Islet precursor cell (in vitro differentiated cells): ENCODE measurements at regions not wholly inside any gene's neighbourhood (a gene's known extent, or its start where the extent isn't known, plus 50 kb on each side); places are given as distances from the start of the nearest gene placed in this dataset.

Experiments
- DNase-seq: peaks from one replicate; pipeline ENCODE4 v3.0.0-alpha.2; 2018

DNA sequence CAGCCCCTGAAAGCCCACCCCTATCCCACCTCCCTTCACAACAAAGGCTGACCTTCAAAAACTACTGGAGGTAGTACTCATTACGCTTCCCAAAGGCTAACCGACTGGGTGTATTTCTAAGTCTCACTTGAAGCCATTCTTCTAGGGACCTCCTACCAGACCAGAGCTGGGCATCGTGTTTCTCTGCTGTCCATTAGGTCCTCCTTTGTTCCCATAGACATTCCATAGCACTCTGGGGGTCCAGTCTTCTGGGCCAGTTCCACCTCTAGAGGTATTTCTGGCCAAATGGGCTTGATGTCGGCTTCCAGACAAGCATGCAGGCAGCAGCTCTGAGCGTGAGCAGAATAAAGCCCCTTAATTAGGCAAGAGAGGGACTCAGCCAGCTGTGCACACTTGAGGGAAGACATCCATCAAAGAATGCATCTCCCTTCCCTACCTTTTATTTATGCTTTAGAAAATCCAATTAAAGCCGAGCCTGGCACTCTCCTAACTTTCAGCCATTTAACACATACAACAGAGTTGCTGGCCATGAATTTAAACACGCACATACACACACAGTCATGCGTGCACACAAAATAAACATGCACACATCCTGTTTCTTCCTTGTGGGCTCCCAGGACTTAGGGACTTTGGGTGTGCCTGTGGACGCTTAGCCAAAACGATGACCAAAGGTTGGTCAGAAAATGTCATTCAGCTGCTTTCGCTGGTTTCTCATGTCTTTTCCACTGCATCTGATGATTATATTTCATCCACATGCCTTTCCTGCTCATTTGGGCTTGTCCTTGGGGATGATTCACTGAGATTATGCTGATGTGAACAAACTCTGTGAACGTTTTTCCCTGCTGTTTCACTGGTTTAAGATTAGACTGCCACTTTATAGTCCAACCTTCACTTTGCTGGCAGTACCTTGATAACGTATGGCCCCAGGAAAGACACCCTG is 362.0 kb upstream of the NFE2L3 start:
- no peak for DNase-seq

- no peak for DNase-seq
Measured at GRCh38 chr7:25790963-25791362, 361.0 kb upstream of the NFE2L3 start.

DNA sequence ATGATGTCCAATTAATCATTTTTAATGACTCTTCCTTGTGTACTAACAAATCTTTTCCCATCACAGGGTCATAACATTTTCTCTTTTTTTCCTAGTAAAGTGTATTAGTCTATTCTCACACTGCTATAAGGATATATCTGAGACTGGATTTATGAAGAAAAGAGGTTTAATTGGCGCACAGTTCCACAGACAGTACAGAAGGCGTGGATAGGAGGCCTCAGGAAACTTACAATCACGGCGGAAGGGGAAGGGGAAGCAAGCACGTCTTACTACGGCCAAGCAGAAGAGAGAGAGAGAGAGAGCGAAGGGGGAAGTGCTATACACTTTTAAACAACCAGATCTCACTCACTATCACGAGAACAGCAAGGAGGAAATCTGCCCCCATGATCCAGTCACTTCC is 359.4 kb upstream of the NFE2L3 start:
- no peak for DNase-seq

- DNase-seq, result no peak
Measured at GRCh38 chr7:25795824-25796235, 356.2 kb upstream of the NFE2L3 start.

DNA sequence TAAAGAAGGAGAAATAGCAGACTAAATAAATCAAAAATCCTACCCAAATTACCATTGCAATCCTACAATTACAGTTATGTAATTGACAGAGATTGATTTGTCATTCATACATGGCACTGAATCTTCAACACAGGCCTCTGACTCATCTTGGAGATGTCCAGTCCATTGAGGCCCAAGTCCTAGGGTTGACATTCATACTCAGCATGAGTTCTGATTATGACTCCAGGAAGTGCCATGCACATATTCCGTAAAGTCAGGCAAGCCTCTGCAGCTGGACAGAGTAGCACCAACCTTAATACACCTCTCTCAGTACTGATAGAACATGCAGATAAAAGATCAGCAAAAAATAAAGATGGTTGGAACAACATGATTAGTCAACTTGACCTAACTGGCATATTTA is 353.7 kb upstream of the NFE2L3 start:
- DNase-seq, result no peak

- no peak for DNase-seq
Measured at GRCh38 chr7:25801214-25801613, 350.8 kb upstream of the NFE2L3 start.

DNA sequence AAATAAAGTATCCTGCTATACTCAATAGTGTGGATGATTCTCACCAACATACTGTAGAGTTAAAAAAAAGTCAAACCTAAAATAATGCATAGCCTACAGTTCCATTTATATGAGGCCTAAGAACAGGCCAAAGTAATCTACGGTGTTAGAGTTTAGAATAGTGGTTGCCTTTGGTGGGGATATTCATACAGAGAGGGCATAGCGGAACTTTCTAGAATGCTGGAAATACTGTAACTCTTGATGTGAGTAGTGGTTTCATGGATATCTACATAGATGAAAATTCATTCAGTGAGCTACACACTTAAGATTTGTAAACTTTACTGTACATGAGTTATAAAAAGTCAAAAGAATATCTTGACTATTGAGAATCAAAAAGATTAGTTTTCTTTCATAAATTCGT is 349.9 kb upstream of the NFE2L3 start:
- DNase-seq, result no peak

DNA sequence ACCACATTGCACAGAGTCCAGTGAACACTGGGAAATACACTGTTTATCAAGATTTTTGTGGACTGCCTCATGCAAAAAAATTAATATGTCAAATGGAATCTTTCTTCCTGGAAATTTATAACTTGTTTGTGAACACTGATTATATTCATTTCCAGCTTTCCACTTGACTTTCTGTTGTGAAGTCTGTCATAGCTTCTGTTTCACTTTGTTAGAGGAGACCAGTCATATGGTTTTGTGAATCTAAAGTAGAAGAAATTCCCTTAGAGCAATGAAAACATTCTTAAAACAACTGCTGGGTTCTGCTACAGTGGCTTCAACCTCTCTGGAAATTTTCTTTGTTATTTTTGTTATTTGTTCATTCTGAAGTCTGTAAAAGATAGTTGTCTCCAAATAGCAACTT is 349.5 kb upstream of the NFE2L3 start:
- DNase-seq, result no peak

GRCh38 chr7:25803117-25803887 is 348.7 kb upstream of the NFE2L3 start:
- no peak for DNase-seq

- DNase-seq, result no peak
Measured at GRCh38 chr7:25804154-25804553, 347.8 kb upstream of the NFE2L3 start.

GRCh38 chr7:25805027-25805687 is 346.8 kb upstream of the NFE2L3 start:
- no peak for DNase-seq

DNA sequence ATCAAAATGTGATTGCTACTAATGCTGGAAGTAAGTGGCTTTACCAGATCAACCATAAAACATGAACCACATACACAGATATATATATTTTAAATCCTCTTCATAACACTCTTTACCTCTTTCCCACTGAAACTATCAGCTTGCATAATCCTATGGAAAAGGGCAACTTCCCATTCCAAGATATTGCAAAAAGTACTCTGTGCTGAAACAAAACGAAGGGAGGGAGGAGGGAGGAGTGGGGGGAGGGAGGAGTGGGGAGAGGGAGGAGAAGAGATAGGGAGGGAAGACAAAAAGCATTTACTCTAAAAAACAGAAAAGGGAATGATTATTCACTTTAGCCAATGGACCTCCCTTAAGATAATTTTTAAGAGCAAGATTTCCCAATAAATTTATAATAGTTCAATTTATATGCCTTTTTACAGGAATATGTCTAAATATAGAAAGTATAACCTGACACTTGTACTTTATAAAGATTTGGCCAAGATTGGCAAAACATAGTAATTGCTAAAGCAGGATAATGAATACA is 344.8 kb upstream of the NFE2L3 start:
- no peak for DNase-seq

- no peak for DNase-seq
Measured at GRCh38 chr7:25809441-25809840, 342.6 kb upstream of the NFE2L3 start.

- no peak for DNase-seq
Measured at GRCh38 chr7:25812086-25812850, 339.7 kb upstream of the NFE2L3 start.

DNA sequence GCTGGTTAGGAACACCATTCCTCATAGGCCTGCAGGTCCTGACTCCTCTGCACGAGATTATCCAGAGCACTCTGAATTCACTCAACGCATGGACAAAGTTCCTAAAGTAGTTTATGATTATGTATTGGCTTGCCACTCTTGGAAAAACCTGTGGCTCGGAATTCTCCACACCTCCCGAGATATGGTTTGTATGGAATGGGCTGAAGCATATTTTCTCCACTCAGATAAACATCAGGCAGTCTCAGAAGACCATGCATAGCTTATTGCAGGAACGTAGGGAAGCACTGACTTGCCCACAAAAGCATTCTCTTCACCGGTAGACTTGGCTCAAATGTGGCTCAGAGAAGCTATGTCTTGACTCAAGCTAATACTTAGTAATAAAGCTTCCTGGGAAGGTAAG is 338.6 kb upstream of the NFE2L3 start:
- DNase-seq, result no peak

DNA sequence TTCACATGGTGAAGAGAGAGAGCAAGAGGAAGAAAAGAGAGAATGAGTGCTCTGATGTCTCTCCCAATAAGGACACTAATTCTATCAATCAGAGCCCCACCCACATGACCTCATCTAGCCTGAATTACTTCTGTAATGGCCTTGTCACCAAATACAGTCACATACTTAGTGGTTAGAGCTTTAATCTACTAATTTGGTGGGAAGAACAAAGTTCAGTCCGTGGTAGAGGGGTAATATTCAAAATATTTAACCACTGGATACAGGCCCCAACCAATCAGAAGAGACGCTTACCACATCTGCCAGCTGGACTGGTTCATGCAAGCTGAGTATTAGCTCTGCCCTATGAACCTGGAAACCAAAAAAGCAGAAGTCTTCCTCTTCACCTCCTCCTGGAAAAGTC is 336.3 kb upstream of the NFE2L3 start:
- no peak for DNase-seq

DNA sequence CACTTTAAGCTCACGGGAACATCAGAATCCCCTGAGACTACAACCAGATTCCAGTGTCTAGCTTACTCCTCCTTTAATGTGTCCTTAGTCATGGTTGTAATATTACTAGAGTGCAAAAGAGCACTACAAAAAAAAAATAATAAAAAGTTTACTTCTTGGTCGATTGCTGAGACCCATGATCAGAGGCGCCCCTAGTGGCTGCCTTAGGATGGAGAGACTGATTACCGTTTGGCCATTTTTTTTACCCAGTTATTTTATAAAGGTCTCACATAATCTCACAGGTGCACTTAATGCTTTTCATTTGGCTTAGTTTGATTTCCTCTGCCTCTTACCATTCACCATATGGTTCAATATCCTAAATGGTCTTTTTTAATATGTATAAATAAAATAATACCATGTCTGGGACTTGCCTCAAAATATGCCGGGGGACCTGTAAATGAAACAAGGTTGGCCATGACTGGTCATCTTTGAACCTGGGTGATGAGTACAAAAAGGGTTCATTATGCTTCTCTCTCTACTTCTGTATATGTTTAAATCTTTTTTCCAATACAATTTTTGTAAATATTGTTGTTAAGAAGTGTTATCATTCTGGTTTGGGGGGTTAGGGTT is 331.5 kb upstream of the NFE2L3 start:
- DNase-seq, result no peak

DNA sequence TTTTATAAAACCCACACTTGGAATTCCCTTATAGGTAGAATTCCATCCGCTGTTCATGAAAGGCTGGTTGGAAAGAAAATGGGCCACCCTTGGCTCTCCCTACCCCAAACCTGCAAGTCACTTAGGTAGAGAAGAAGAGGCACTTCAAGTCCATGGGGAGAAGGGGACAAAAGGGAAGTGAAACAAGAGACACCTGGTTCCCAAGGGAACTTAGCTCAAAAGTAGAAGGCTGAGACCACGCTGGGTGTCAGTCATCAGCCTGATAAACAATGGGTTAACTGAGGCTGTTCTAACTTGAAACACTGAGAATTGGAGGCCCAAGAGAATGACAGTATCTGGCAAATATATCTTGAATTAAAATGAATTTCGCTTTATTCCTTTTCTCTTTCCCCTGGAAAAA is 330.8 kb upstream of the NFE2L3 start:
- DNase-seq, result no peak

DNA sequence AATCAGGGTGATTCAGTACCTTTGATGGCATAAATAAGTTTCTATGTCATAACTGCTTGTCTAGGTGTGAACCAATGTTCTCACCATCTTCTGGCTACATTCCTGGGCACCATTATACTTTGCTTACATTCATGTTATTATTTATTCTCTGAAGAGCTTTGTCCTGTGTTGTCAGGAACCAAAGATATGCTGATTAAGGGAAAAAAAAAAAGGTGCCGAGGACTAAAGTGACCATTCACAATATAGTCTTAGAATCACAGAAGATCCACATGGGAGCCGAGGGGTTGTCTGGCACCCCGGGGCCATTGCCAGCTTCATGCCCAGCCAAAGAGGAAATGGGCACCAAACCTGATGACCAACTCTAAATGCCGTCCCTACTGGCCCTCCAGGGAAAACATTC is 329.2 kb upstream of the NFE2L3 start:
- DNase-seq, result no peak

DNA sequence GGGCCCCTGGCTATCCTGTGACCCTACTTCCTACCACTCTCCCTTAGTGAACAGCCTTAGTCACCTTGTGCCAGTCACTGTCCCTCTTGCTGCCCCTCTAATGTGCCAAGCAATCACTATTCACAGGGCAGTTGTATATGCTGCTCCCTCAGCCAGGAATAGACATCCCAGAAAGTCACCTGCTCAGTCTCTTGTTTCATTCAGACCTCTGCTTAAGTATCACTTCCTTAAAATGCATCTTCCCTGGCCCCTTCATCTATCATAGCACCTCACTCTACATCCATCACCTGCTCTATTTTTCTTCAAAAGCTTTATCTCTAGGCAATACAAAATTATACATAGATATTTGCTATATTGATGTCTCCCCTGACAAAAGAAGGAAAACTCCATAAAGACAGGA is 328.4 kb upstream of the NFE2L3 start:
- no peak for DNase-seq

DNA sequence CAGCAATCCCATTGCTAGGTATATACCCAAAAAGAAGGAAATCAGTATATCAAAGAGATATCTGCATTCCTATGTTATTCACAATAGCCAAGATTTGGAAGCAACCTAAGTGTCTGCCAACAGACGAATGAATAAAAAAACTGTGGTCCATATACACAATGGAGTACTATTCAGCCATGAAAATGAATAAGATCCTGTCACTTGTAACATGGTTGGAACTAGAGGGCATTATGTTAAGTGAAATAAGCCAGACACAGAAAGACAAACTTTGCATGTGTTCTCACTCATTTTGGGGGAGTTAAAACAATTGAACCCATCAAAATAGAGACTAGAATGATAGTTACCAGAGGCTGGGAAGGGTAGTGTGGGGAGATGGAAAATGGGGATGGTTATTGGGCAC is 323.5 kb upstream of the NFE2L3 start:
- no peak for DNase-seq

DNA sequence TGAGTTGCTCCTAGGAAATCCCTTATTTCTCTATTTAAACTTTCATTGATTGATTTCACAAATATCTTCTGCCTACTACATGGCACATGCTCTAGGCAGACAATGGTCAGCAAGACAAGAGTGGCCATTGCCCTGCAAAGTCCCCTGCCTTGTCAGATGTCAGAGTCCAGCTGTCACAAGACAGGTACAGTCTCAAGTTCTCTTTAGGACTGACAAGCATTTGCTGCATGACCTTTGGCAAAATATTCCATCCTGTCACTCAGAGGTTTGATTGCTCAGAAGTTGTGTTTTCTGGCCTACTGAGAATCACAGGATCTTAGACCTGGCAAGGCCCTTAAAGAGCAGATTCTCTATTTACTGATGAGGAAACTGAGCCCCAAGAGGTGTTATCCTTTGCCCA is 322.3 kb upstream of the NFE2L3 start:
- DNase-seq, result no peak
